ENCODE measurements at regions not wholly inside any gene's neighbourhood (a gene's known extent, or its start where the extent isn't known, plus 50 kb on each side); places are given as distances from the start of the nearest gene placed in this dataset.

DNA sequence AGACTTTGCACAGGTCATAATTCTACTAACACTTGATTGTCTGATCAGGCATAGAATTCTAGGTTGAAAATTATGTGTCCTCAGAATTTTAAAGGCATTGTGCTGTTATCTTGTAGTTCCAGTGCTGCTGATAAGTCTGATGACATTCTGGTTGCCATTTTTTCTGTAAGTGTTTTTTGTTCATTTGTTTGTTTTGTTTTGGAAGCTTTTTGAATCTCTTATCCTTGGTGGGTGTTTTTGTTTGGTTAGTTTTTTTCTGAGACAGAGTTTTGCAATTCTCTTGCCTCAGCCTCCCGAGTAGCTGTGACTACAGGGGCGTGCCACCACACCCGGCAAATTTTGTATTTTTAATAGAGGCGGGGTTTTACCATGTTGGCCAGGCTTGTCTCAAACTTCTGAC, 178.9 kb downstream of the CCDC71L start:
- TF ChIP-seq, protein P1, sequence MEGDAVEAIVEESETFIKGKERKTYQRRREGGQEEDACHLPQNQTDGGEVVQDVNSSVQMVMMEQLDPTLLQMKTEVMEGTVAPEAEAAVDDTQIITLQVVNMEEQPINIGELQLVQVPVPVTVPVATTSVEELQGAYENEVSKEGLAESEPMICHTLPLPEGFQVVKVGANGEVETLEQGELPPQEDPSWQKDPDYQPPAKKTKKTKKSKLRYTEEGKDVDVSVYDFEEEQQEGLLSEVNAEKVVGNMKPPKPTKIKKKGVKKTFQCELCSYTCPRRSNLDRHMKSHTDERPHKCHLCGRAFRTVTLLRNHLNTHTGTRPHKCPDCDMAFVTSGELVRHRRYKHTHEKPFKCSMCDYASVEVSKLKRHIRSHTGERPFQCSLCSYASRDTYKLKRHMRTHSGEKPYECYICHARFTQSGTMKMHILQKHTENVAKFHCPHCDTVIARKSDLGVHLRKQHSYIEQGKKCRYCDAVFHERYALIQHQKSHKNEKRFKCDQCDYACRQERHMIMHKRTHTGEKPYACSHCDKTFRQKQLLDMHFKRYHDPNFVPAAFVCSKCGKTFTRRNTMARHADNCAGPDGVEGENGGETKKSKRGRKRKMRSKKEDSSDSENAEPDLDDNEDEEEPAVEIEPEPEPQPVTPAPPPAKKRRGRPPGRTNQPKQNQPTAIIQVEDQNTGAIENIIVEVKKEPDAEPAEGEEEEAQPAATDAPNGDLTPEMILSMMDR (IDR thresholded peaks at IDR 0.05) = no peak
- TF ChIP-seq POLR2A (IDR thresholded peaks at IDR 0.05) = no peak
- TF ChIP-seq POLR2AphosphoS5 (IDR thresholded peaks at IDR 0.05) = no peak

Data from breast epithelium (tissue), 3 donors.